ENCODE measurements at regions not wholly inside any gene's neighbourhood (a gene's known extent, or its start where the extent isn't known, plus 50 kb on each side); places are given as distances from the start of the nearest gene placed in this dataset.

DNA sequence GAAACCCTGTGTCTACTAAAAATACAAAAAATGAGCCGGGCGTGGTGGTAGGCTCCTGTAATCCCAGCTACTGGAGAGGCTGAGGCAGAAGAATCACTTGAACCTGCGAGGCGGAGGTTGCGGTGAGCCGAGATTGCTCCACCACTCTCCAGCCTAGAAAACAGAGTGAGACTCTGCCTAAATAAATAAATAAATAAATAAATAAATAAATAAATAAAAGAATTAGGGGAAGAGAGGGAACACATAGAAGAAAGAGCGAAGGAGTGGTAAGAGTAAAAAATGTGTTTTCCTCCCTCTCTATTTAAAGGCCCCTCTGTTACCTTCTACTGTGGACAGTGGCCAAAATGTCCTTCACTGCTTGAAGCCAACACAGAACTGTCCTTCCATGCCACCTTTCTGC is 103.9 kb upstream of the SOX21 start:
- H3K4me3 ChIP-seq (replicated peaks in 1 of 3; ENCODE audit: low read depth in 2 of 3, low read length in 3 of 3) = no peak overlapping the region
- H3K27me3 ChIP-seq (ENCODE audit: control insufficient read depth in 2 of 2, insufficient read depth in 2 of 2, low read length in 2 of 2) = no peaks in the 10 kb centered on the region
- Mint-ChIP-seq H3K9me3 (peaks cover 0 to 3% (median 2%) of the 10 kb centered on the region in 7 donors), H3K27ac (no peak overlapping the region), H3K4me1 (no peaks in the 10 kb centered on the region), H3K36me3 (no peaks in the 10 kb centered on the region), H3K27me3 (ENCODE audit: low read depth in 3 of 3) (peaks cover 0 to 2% (median 0%) of the 10 kb centered on the region in 3 donors), H3K4me3 (no peak overlapping the region)
- TF ChIP-seq, protein P1, sequence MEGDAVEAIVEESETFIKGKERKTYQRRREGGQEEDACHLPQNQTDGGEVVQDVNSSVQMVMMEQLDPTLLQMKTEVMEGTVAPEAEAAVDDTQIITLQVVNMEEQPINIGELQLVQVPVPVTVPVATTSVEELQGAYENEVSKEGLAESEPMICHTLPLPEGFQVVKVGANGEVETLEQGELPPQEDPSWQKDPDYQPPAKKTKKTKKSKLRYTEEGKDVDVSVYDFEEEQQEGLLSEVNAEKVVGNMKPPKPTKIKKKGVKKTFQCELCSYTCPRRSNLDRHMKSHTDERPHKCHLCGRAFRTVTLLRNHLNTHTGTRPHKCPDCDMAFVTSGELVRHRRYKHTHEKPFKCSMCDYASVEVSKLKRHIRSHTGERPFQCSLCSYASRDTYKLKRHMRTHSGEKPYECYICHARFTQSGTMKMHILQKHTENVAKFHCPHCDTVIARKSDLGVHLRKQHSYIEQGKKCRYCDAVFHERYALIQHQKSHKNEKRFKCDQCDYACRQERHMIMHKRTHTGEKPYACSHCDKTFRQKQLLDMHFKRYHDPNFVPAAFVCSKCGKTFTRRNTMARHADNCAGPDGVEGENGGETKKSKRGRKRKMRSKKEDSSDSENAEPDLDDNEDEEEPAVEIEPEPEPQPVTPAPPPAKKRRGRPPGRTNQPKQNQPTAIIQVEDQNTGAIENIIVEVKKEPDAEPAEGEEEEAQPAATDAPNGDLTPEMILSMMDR (IDR thresholded peaks at IDR 0.05) = no peak
- H3K79me2 ChIP-seq (ENCODE audit: insufficient read depth, low read length) = no peaks in the 10 kb centered on the region
- H3K9ac ChIP-seq (ENCODE audit: insufficient read depth, low read length, poor library complexity, severe bottlenecking) = no peak overlapping the region
- H3K4me2 ChIP-seq (replicated peaks; ENCODE audit: extremely low read depth, low read length, poor library complexity, severe bottlenecking) = no peak overlapping the region
- H3K9me3 ChIP-seq (replicated peaks in 1 of 2; ENCODE audit: control insufficient read depth in 1 of 2, insufficient read depth in 1 of 2, low read length in 2 of 2) = no peaks in the 10 kb centered on the region
- no peak overlapping the region for H3K27ac ChIP-seq (ENCODE audit: low read depth in 1 of 2, low read length in 2 of 2)
- no peaks in the 10 kb centered on the region for H3K36me3 ChIP-seq (replicated peaks in 1 of 2; ENCODE audit: control insufficient read depth in 1 of 2, insufficient read depth in 2 of 2, low read length in 2 of 2)
- no peaks in the 10 kb centered on the region for H3K4me1 ChIP-seq (ENCODE audit: control insufficient read depth in 1 of 2, insufficient read depth in 2 of 2, low read length in 2 of 2)
- WGBS (ENCODE audit: insufficient coverage) = no CpG with 5 or more reads among the region's 7 CpGs
- no peak overlapping the region for H2AFZ ChIP-seq (ENCODE audit: insufficient read depth, low read depth, low read length, poor library complexity, severe bottlenecking)
- DNase-seq = no peak
- no peaks in the 10 kb centered on the region for H4K20me1 ChIP-seq (ENCODE audit: insufficient read depth, low read length)
- intact Hi-C loops (cut with micrococcal nuclease) = no loop called here

DNA sequence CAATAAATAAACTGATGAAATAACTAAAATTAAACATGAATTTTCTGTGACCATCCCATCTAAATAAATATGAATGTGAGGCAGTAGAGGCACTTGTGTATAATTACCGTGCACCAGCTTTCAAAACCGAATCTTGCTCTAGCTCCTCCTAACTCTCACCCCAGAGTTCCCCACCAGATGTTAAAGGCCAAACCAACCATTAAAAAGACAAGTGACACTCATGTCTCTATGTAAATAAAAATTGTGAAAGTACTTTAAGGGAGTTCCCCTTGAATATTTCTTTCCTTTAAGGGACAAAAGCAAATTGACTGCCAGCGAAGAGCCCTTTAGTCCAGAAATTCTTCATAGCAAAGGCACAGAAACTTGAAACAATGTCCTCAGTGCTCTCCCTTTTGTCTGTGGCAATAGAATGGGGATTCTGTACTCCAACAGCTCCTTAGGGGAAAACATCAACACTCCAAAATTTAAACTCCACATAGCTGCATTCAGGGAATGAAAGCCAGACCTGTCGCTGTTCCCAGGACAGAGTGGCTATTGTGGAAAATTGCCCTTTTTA is 101.7 kb upstream of the SOX21 start:
- no peak overlapping the region for H3K27ac ChIP-seq (ENCODE audit: low read depth in 1 of 2, low read length in 2 of 2)
- Mint-ChIP-seq H3K4me1 (no peaks in the 10 kb centered on the region), H3K27ac (no peak overlapping the region), H3K27me3 (ENCODE audit: low read depth in 3 of 3) (peaks cover 0 to 2% (median 0%) of the 10 kb centered on the region in 3 donors), H3K4me3 (no peak overlapping the region), H3K36me3 (no peaks in the 10 kb centered on the region), H3K9me3 (peaks cover 0 to 3% (median 2%) of the 10 kb centered on the region in 7 donors)
- no peaks in the 10 kb centered on the region for H3K4me1 ChIP-seq (ENCODE audit: control insufficient read depth in 1 of 2, insufficient read depth in 2 of 2, low read length in 2 of 2)
- no peak overlapping the region for H2AFZ ChIP-seq (ENCODE audit: insufficient read depth, low read depth, low read length, poor library complexity, severe bottlenecking)
- H3K9ac ChIP-seq (ENCODE audit: insufficient read depth, low read length, poor library complexity, severe bottlenecking) = no peak overlapping the region
- no peaks in the 10 kb centered on the region for H4K20me1 ChIP-seq (ENCODE audit: insufficient read depth, low read length)
- WGBS (ENCODE audit: insufficient coverage) = 100% methylated on average over 1 of the region's 4 CpGs
- H3K4me3 ChIP-seq (replicated peaks in 1 of 3; ENCODE audit: low read depth in 2 of 3, low read length in 3 of 3) = no peak overlapping the region
- H3K9me3 ChIP-seq (replicated peaks in 1 of 2; ENCODE audit: control insufficient read depth in 1 of 2, insufficient read depth in 1 of 2, low read length in 2 of 2) = no peaks in the 10 kb centered on the region
- no peaks in the 10 kb centered on the region for H3K79me2 ChIP-seq (ENCODE audit: insufficient read depth, low read length)
- TF ChIP-seq, protein P1 (IDR thresholded peaks at IDR 0.05) = no peak
- intact Hi-C loops (cut with micrococcal nuclease) = no loop called here
- H3K4me2 ChIP-seq (replicated peaks; ENCODE audit: extremely low read depth, low read length, poor library complexity, severe bottlenecking) = no peak overlapping the region
- H3K36me3 ChIP-seq (replicated peaks in 1 of 2; ENCODE audit: control insufficient read depth in 1 of 2, insufficient read depth in 2 of 2, low read length in 2 of 2) = no peaks in the 10 kb centered on the region
- no peaks in the 10 kb centered on the region for H3K27me3 ChIP-seq (ENCODE audit: control insufficient read depth in 2 of 2, insufficient read depth in 2 of 2, low read length in 2 of 2)
- no peak for DNase-seq

All from CD14-positive monocyte (primary cell).